ENCODE measurements at regions not wholly inside any gene's neighbourhood (a gene's known extent, or its start where the extent isn't known, plus 50 kb on each side); places are given as distances from the start of the nearest gene placed in this dataset.
"Not testable (repeated sequence)": the region's sequence is repeated elsewhere in the genome, so short reads cannot be mapped to it uniquely, and the experiment has no call there.

DNA sequence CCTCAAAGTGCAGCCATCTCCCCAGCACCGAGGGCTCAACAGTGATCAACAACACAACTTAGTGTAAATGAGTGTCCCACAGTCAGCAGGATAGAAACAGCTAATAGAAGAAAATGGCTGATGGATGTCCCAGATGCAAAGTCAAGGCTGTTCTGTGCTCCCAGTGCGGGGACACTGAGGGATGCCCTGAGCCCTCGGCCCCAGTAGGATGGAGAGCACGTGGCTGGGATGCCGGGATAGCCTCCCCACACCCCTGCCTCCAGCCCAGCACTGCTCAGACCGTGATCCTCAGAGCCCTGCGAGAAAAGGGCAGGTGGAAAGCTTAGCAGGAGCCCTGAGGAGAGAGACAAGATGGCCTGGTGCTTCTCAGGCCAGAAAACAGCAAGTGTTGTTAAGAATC lies 243.9 kb upstream of the TCERG1L start:
- intact Hi-C loops (cut with micrococcal nuclease; ENCODE audit: unreplicated experiment), result no loop called here
- Histone ChIP-seq H3K27me3 (replicated peaks; ENCODE audit: control insufficient read depth, insufficient read depth, low read length) (no peaks in the 10 kb centered on the region), H3K9me3 (no peaks in the 10 kb centered on the region), H3K4me3 (ENCODE audit: low read depth, low read length) (no peak overlapping the region), H3K4me1 (no peaks in the 10 kb centered on the region), H3K36me3 (ENCODE audit: control insufficient read depth, insufficient read depth, low read length) (no peaks in the 10 kb centered on the region)
- TF ChIP-seq CTCF (IDR thresholded peaks at IDR 0.05; ENCODE audit: insufficient read depth in 1 of 2, low read depth in 1 of 2, low read length in 1 of 2, severe bottlenecking in 1 of 2, unreplicated experiment in 1 of 2), result no peak
- Mint-ChIP-seq H3K4me1 (ENCODE audit: low read depth, unreplicated experiment) (no peaks in the 10 kb centered on the region), H3K36me3 (ENCODE audit: insufficient read depth, unreplicated experiment) (no peaks in the 10 kb centered on the region), H3K27me3 (ENCODE audit: insufficient read depth, unreplicated experiment) (peaks cover 26% of the 10 kb centered on the region), H3K9me3 (ENCODE audit: unreplicated experiment) (no peaks in the 10 kb centered on the region), H3K4me3 (ENCODE audit: unreplicated experiment) (no peak overlapping the region), H3K27ac (ENCODE audit: unreplicated experiment) (no peak overlapping the region)
- no TSS peak for BruUV-seq (replicated peaks)
- ChIA-PET POLR2A (no interaction called here), CTCF (no interaction called here)
- DNase-seq, result no peak

DNA sequence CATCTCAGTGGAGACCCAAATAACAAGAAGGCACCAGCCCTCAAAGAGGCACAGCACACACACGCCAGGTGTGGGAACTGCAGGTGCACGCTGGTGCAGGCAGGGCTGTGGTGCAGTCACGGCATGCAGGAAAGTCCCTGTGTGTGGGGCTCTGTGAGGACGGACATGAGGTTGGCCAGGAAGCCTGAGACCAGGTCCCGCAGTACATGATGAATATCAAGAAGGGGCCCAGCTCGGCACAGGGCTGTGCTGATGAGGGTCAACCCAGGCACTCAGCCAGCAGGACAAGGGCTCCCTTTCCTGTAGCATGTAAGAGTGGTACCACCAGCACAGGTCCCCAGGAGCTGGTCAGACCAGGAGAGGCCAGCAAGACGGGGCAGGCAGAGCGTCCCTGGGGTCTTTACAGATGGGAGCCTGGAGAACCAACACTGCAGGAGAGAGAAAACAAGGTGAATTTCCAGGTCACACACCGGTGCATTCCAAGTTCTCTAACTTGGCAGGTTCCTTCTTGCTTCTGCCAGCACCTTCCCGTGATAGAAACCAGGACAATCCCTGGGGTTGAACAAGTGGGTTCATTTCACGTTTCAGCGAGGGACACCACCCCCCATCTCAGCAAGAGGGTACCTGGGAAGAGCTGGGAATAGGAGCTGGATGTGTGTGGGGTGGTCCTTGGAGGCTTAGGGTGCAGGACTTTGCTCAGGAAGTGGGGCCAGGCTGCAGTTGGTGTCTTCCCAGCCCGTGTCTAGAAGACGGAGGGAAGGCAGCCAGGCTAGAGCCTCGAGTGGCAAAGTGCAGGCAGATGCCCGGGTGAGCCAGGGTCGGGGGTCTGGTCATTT lies 244.8 kb upstream of the TCERG1L start:
- no peak for TF ChIP-seq CTCF (IDR thresholded peaks at IDR 0.05; ENCODE audit: insufficient read depth in 1 of 2, low read depth in 1 of 2, low read length in 1 of 2, severe bottlenecking in 1 of 2, unreplicated experiment in 1 of 2)
- Mint-ChIP-seq H3K4me1 (ENCODE audit: low read depth, unreplicated experiment) (no peaks in the 10 kb centered on the region), H3K27ac (ENCODE audit: unreplicated experiment) (no peak overlapping the region), H3K9me3 (ENCODE audit: unreplicated experiment) (no peaks in the 10 kb centered on the region), H3K4me3 (ENCODE audit: unreplicated experiment) (no peak overlapping the region), H3K27me3 (ENCODE audit: insufficient read depth, unreplicated experiment) (peaks cover 27% of the 10 kb centered on the region), H3K36me3 (ENCODE audit: insufficient read depth, unreplicated experiment) (no peaks in the 10 kb centered on the region)
- BruUV-seq (replicated peaks), result no TSS peak
- no peaks in the 10 kb centered on the region for H3K4me1 ChIP-seq
- no peak for DNase-seq
- no peak overlapping the region for H3K4me3 ChIP-seq (ENCODE audit: low read depth, low read length)
- H3K27me3 ChIP-seq (replicated peaks; ENCODE audit: control insufficient read depth, insufficient read depth, low read length), result no peaks in the 10 kb centered on the region
- ChIA-PET CTCF (no interaction called here), POLR2A (no interaction called here)
- no peaks in the 10 kb centered on the region for H3K9me3 ChIP-seq
- intact Hi-C loops (cut with micrococcal nuclease; ENCODE audit: unreplicated experiment), result no loop called here
- no peaks in the 10 kb centered on the region for H3K36me3 ChIP-seq (ENCODE audit: control insufficient read depth, insufficient read depth, low read length)

- no peak for TF ChIP-seq CTCF (IDR thresholded peaks at IDR 0.05; ENCODE audit: insufficient read depth in 1 of 2, low read depth in 1 of 2, low read length in 1 of 2, severe bottlenecking in 1 of 2, unreplicated experiment in 1 of 2)
- Mint-ChIP-seq H3K4me1 (ENCODE audit: low read depth, unreplicated experiment) (no peaks in the 10 kb centered on the region), H3K36me3 (ENCODE audit: insufficient read depth, unreplicated experiment) (no peaks in the 10 kb centered on the region), H3K27me3 (ENCODE audit: insufficient read depth, unreplicated experiment) (peaks cover 30% of the 10 kb centered on the region), H3K9me3 (ENCODE audit: unreplicated experiment) (no peaks in the 10 kb centered on the region), H3K27ac (ENCODE audit: unreplicated experiment) (no peak overlapping the region), H3K4me3 (ENCODE audit: unreplicated experiment) (no peak overlapping the region)
- DNase-seq, result no peak
- Histone ChIP-seq H3K36me3 (ENCODE audit: control insufficient read depth, insufficient read depth, low read length) (no peaks in the 10 kb centered on the region), H3K27me3 (replicated peaks; ENCODE audit: control insufficient read depth, insufficient read depth, low read length) (no peaks in the 10 kb centered on the region), H3K9me3 (no peaks in the 10 kb centered on the region), H3K4me1 (no peaks in the 10 kb centered on the region), H3K4me3 (ENCODE audit: low read depth, low read length) (no peak overlapping the region)
- intact Hi-C loops (cut with micrococcal nuclease; ENCODE audit: unreplicated experiment), result no loop called here
- ChIA-PET CTCF (no interaction called here), POLR2A (no interaction called here)
- BruUV-seq (replicated peaks), result no TSS peak
These were observed 245.5 kb upstream of the TCERG1L start for GRCh38 chr10:131556897-131557495.

DNA sequence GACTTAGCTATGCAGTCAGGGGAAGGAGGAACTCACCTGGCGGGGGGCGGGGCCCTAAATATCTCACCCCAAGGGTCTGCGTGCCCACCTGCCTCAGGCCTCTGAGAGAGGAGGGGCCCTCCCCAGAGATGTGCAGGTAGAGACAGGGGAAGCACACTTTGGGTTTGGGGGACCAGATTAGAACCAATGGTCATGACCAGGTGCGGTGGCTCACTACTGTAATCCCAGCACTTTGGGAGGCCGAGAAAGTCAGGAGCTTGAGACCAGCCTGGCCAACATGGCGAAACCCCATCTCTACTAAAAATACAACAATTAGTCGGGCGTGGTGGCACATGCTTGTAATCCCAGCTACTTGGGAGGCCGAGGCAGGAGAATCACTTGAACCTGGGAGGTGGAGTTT lies 246.4 kb upstream of the TCERG1L start:
- H3K4me3 ChIP-seq (ENCODE audit: low read depth, low read length); H3K9me3 ChIP-seq; H3K4me3 Mint-ChIP-seq (ENCODE audit: unreplicated experiment); BruUV-seq (replicated peaks); DNase-seq; H3K4me1 Mint-ChIP-seq (ENCODE audit: low read depth, unreplicated experiment); H3K27me3 ChIP-seq (replicated peaks; ENCODE audit: control insufficient read depth, insufficient read depth, low read length); H3K36me3 Mint-ChIP-seq (ENCODE audit: insufficient read depth, unreplicated experiment); H3K4me1 ChIP-seq; POLR2A ChIA-PET; intact Hi-C loops (cut with micrococcal nuclease; ENCODE audit: unreplicated experiment); H3K27ac Mint-ChIP-seq (ENCODE audit: unreplicated experiment); H3K9me3 Mint-ChIP-seq (ENCODE audit: unreplicated experiment); CTCF ChIA-PET; H3K36me3 ChIP-seq (ENCODE audit: control insufficient read depth, insufficient read depth, low read length): not testable (repeated sequence)
- H3K27me3 Mint-ChIP-seq (ENCODE audit: insufficient read depth, unreplicated experiment), result peaks cover 30% of the 10 kb centered on the region

Data from Caco-2 (cell line).